Adrenal gland (tissue), 9 donors: ENCODE measurements at regions not wholly inside any gene's neighbourhood (a gene's known extent, or its start where the extent isn't known, plus 50 kb on each side); places are given as distances from the start of the nearest gene placed in this dataset.

Source experiments
- DNase-seq, 7 donors: peaks; one replicate each; pipeline ENCODE4 v3.0.0-alpha.2; 2019 to 2020
- H3K27ac ChIP-seq, 5 donors: fragments of 200-600 bp; sonication (generic) in 4 of 5; 1 replicate in 3 of 5; 2 replicates in 2 of 5; pipeline versions ENCODE4 v1.5.1 to v1.8.0; 2016 to 2020; ENCODE audit warnings: mild to moderate bottlenecking in 1 of 5
- H3K27me3 ChIP-seq: fragments of 200-600 bp; 2 replicates; pipeline ENCODE4 v1.8.0; 2021
- H3K36me3 ChIP-seq, 2 donors: fragments of 200-600 bp; replicated peaks in 1 of 2; 1 replicate in 1 of 2; 2 replicates in 1 of 2; pipeline versions ENCODE4 v1.5.1 to v1.8.0; 2018 to 2022
- H3K4me1 ChIP-seq, 2 donors: fragments of 200-600 bp; replicated peaks in 1 of 2; 1 replicate in 1 of 2; 2 replicates in 1 of 2; pipeline versions ENCODE4 v1.5.1 to v1.8.0; 2018 to 2021
- H3K4me3 ChIP-seq, 4 donors: fragments of 200-600 bp; sonication (generic) in 3 of 4; one replicate each; pipeline ENCODE4 v1.5.1; 2016 to 2018
- H3K9me3 ChIP-seq, 3 donors: fragments of 200-600 bp; sonication (generic) in 1 of 3; replicated peaks in 1 of 3; 1 replicate in 2 of 3; 2 replicates in 1 of 3; pipeline versions ENCODE4 v1.5.1 to v1.8.0; 2016 to 2021
- CTCF ChIP-seq, 6 experiments: fragments of 450-650 bp in 4 of 6; fragments of 200-600 bp in 2 of 6; sonication (generic) in 1 of 6; IDR thresholded peaks; 1 replicate in 5 of 6; 2 replicates in 1 of 6; pipeline versions ENCODE4 v1.5.1 to v1.8.0; 2016 to 2021; ENCODE audit warnings: antibody characterized with exemption in 6 of 6, mild to moderate bottlenecking in 2 of 6, moderate library complexity in 1 of 6
- POLR2A ChIP-seq, 2 donors: fragments of 450-650 bp; IDR thresholded peaks; one replicate each; pipeline ENCODE4 v1.6.1; 2017; ENCODE audit warnings: antibody characterized with exemption in 2 of 2, mild to moderate bottlenecking in 2 of 2, moderate library complexity in 1 of 2
- WGBS, 4 donors: extraction: QIAGEN DNeasy Blood & Tissue Kit in 2 of 4; methylation state at CpG; one replicate each; pipeline versions ENCODE4 v1.1.5 to v1.1.7; 2013 to 2017; 5-methylcytosine and 5-hydroxymethylcytosine counted together
- intact Hi-C, 2 donors: fragments of 100-400 bp; cut with DNase I; formaldehyde crosslinking; loops; one replicate each; pipeline versions ENCODE4 v1.14.1 to v1.15.0; 2022 to 2023
- donor health status: healthy with polysubstance abuse.
- donor health status: Bipolar disorder and iron deficiency.
- donor health status: DM: yes; HTN: yes; CAD: no.
- donor health status: DM: no; HTN: no; CAD: no.
- donor health status: DM: no; HTN: no; CAD: no.

- TF ChIP-seq POLR2A (IDR thresholded peaks at IDR 0.05) (no peak), CTCF (IDR thresholded peaks at IDR 0.05) (no peak)
- Histone ChIP-seq H3K36me3 (no peaks in the 10 kb centered on the region), H3K9me3 (no peaks in the 10 kb centered on the region), H3K27ac (no peak overlapping the region), H3K4me3 (no peak overlapping the region), H3K4me1 (no peaks in the 10 kb centered on the region), H3K27me3 (peaks cover 14% of the 10 kb centered on the region)
- intact Hi-C loops, result no loop called here
- DNase-seq, result no peak
- 84 to 95% (median 90%) methylated on average over 4 of the region's 4 CpGs for WGBS, 4 donors
Observed at GRCh38 chr15:60121845-60122244, 117.7 kb downstream of the FOXB1 start.

GRCh38 chr15:60122691-60123090, 118.6 kb downstream of the FOXB1 start:
- H3K36me3 ChIP-seq, result no peaks in the 10 kb centered on the region
- intact Hi-C loops, result no loop called here
- no peak for TF ChIP-seq POLR2A (IDR thresholded peaks at IDR 0.05)
- no peak for TF ChIP-seq CTCF (IDR thresholded peaks at IDR 0.05)
- H3K27ac ChIP-seq, result no peak overlapping the region
- no peak overlapping the region for H3K4me3 ChIP-seq
- H3K9me3 ChIP-seq, result no peaks in the 10 kb centered on the region
- 88 to 96% (median 90%) methylated on average over 3 of the region's 3 CpGs for WGBS, 4 donors
- H3K4me1 ChIP-seq, result peaks cover 0 to 4% of the 10 kb centered on the region in 2 donors
- peaks cover 12% of the 10 kb centered on the region for H3K27me3 ChIP-seq
- DNase-seq, result no peak

- no peak for DNase-seq
- Histone ChIP-seq H3K4me1 (peaks cover 0 to 13% of the 10 kb centered on the region in 2 donors), H3K27ac (no peak overlapping the region), H3K27me3 (peaks cover under 1% of the 10 kb centered on the region), H3K4me3 (no peak overlapping the region), H3K36me3 (no peaks in the 10 kb centered on the region), H3K9me3 (no peaks in the 10 kb centered on the region)
- 64 to 78% (median 69%) methylated on average over 6 of the region's 6 CpGs for WGBS, 4 donors
- intact Hi-C loops, result no loop called here
- TF ChIP-seq POLR2A (IDR thresholded peaks at IDR 0.05) (no peak), CTCF (IDR thresholded peaks at IDR 0.05) (no peak)
Observed at GRCh38 chr15:60124460-60125070, 120.5 kb downstream of the FOXB1 start.

GRCh38 chr15:60125334-60125733, 121.2 kb downstream of the FOXB1 start:
- no peaks in the 10 kb centered on the region for H3K36me3 ChIP-seq
- DNase-seq, result no peak
- no peak overlapping the region for H3K27ac ChIP-seq
- no peak overlapping the region for H3K4me3 ChIP-seq
- intact Hi-C loops, result no loop called here
- peaks cover 0 to 13% of the 10 kb centered on the region in 2 donors for H3K4me1 ChIP-seq
- H3K27me3 ChIP-seq, result no peaks in the 10 kb centered on the region
- no peak for TF ChIP-seq CTCF (IDR thresholded peaks at IDR 0.05)
- no peak for TF ChIP-seq POLR2A (IDR thresholded peaks at IDR 0.05)
- 68 to 74% (median 70%) methylated on average over 7 of the region's 7 CpGs for WGBS, 4 donors
- H3K9me3 ChIP-seq, result no peaks in the 10 kb centered on the region
